ENCODE measurements at regions not wholly inside any gene's neighbourhood (a gene's known extent, or its start where the extent isn't known, plus 50 kb on each side); places are given as distances from the start of the nearest gene placed in this dataset.
"Not testable (repeated sequence)": the region's sequence is repeated elsewhere in the genome, so short reads cannot be mapped to it uniquely, and the experiment has no call there.

DNA sequence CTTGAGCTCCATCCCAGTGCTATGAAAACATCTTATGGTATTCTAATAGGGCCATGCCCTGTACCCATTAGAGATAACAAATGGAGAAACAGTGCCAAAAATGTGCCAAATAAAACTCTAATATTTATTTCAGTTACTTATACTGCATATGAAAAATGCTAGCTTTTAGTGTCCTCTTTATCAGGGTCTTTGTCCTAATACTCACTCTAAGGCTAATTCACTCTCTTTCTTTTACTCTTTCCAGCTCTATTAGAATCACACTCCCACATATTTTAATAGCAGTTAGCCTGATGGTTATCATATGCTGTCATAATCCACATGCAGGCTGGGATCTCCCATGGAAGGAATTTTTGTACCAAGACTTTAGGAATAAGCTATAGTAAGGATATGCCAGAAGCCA lies 408.4 kb downstream of the ETV1 start:
- no peak overlapping the region for H3K4me3 Mint-ChIP-seq
- H3K36me3 Mint-ChIP-seq (ENCODE audit: insufficient read depth): no peaks in the 10 kb centered on the region
- no peak for DNase-seq (ENCODE audit: low spot score in 2 of 2)
- H3K4me1 Mint-ChIP-seq: no peaks in the 10 kb centered on the region
- no peak for ATAC-seq (replicated peaks; ENCODE audit: extremely low read depth, poor library complexity, severe bottlenecking)
- H3K27me3 Mint-ChIP-seq: no peaks in the 10 kb centered on the region
- no peaks in the 10 kb centered on the region for H3K9me3 Mint-ChIP-seq
- no peak overlapping the region for H3K27ac Mint-ChIP-seq (ENCODE audit: low read depth)

GRCh38 chr7:13593854-13594253 lies 395.6 kb downstream of the ETV1 start:
- ATAC-seq (replicated peaks; ENCODE audit: extremely low read depth, poor library complexity, severe bottlenecking): no peak
- no peaks in the 10 kb centered on the region for H3K27me3 Mint-ChIP-seq
- H3K9me3 Mint-ChIP-seq: peaks cover 6% of the 10 kb centered on the region

GRCh38 chr7:13602036-13602435 lies 387.4 kb downstream of the ETV1 start:
- Mint-ChIP-seq H3K36me3 (ENCODE audit: insufficient read depth) (no peaks in the 10 kb centered on the region), H3K27ac (ENCODE audit: low read depth) (no peak overlapping the region), H3K27me3 (no peaks in the 10 kb centered on the region), H3K4me3 (no peak overlapping the region), H3K9me3 (no peaks in the 10 kb centered on the region), H3K4me1 (no peaks in the 10 kb centered on the region)
- DNase-seq (ENCODE audit: low spot score in 2 of 2): no peak
- no peak for ATAC-seq (replicated peaks; ENCODE audit: extremely low read depth, poor library complexity, severe bottlenecking)

More at GRCh38 chr7:13593854-13594253, 395.6 kb downstream of the ETV1 start:
- no peak for DNase-seq (ENCODE audit: low spot score in 2 of 2)
- no peaks in the 10 kb centered on the region for H3K4me1 Mint-ChIP-seq
- H3K4me3 Mint-ChIP-seq: no peak overlapping the region
- no peaks in the 10 kb centered on the region for H3K36me3 Mint-ChIP-seq (ENCODE audit: insufficient read depth)
- no peak overlapping the region for H3K27ac Mint-ChIP-seq (ENCODE audit: low read depth)

GRCh38 chr7:13603016-13603415 lies 386.4 kb downstream of the ETV1 start:
- H3K4me1 Mint-ChIP-seq: no peaks in the 10 kb centered on the region
- no peak for ATAC-seq (replicated peaks; ENCODE audit: extremely low read depth, poor library complexity, severe bottlenecking)
- no peak overlapping the region for H3K4me3 Mint-ChIP-seq
- no peak overlapping the region for H3K27ac Mint-ChIP-seq (ENCODE audit: low read depth)
- H3K9me3 Mint-ChIP-seq: no peaks in the 10 kb centered on the region
- H3K36me3 Mint-ChIP-seq (ENCODE audit: insufficient read depth): no peaks in the 10 kb centered on the region
- no peaks in the 10 kb centered on the region for H3K27me3 Mint-ChIP-seq
- DNase-seq (ENCODE audit: low spot score in 2 of 2): no peak

DNA sequence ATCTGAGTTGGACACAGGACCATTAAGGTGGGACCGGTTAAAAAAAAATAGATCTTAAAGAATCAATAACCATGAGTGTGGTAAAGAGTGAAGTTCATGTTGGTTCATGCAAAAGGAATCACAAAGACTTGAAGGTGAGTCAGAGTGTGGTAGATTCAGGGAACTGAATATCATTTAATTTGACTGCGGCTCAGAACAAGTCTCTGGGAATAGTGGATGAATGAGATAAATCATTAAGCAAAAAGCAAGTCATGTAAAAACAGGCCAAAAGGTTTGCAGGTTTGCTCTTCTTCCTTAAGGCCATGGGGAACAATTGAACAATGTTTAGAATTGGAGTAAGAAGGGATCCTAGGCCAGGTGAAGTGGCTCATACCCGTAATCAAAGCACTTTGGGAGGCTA lies 385.8 kb downstream of the ETV1 start:
- Mint-ChIP-seq H3K4me1 (no peaks in the 10 kb centered on the region), H3K27me3 (no peaks in the 10 kb centered on the region), H3K27ac (ENCODE audit: low read depth) (no peak overlapping the region), H3K4me3 (no peak overlapping the region), H3K9me3 (no peaks in the 10 kb centered on the region), H3K36me3 (ENCODE audit: insufficient read depth) (no peaks in the 10 kb centered on the region)
- no peak for DNase-seq (ENCODE audit: low spot score in 2 of 2)
- ATAC-seq (replicated peaks; ENCODE audit: extremely low read depth, poor library complexity, severe bottlenecking): no peak

DNA sequence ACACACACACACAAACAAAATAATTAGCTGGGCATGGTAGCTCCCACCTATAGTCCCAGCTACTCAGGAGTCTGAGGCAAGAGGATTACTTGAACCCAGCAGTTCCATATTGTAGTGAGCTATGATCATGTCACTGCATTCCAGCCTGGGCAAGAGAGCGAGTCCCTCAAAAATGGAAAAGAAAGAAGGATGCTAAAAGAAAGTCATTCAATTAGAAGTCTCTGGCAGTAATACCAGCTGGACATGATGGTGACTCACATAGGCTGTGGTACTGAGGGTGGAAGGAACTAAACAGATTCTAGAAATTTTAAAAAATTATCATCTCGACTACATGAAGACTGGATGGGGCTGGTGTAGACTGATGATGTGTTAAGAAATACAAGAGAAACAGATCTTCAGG lies 385.3 kb downstream of the ETV1 start:
- Mint-ChIP-seq H3K27ac (ENCODE audit: low read depth) (no peak overlapping the region), H3K9me3 (no peaks in the 10 kb centered on the region), H3K36me3 (ENCODE audit: insufficient read depth) (no peaks in the 10 kb centered on the region), H3K4me3 (no peak overlapping the region), H3K4me1 (no peaks in the 10 kb centered on the region), H3K27me3 (no peaks in the 10 kb centered on the region)
- no peak for ATAC-seq (replicated peaks; ENCODE audit: extremely low read depth, poor library complexity, severe bottlenecking)
- DNase-seq (ENCODE audit: low spot score in 2 of 2): no peak

GRCh38 chr7:13610372-13610771 lies 379.1 kb downstream of the ETV1 start:
- H3K4me3 Mint-ChIP-seq: no peak overlapping the region
- ATAC-seq (replicated peaks; ENCODE audit: extremely low read depth, poor library complexity, severe bottlenecking): no peak
- no peaks in the 10 kb centered on the region for H3K27me3 Mint-ChIP-seq
- H3K27ac Mint-ChIP-seq (ENCODE audit: low read depth): no peak overlapping the region
- no peaks in the 10 kb centered on the region for H3K9me3 Mint-ChIP-seq
- H3K4me1 Mint-ChIP-seq: no peaks in the 10 kb centered on the region
- no peaks in the 10 kb centered on the region for H3K36me3 Mint-ChIP-seq (ENCODE audit: insufficient read depth)
- DNase-seq (ENCODE audit: low spot score in 2 of 2): no peak

GRCh38 chr7:13615679-13616078 lies 373.8 kb downstream of the ETV1 start:
- Mint-ChIP-seq H3K27ac (ENCODE audit: low read depth) (no peak overlapping the region), H3K27me3 (no peaks in the 10 kb centered on the region), H3K36me3 (ENCODE audit: insufficient read depth) (no peaks in the 10 kb centered on the region), H3K9me3 (no peaks in the 10 kb centered on the region), H3K4me1 (no peaks in the 10 kb centered on the region), H3K4me3 (no peak overlapping the region)
- DNase-seq (ENCODE audit: low spot score in 2 of 2) (no peak), ATAC-seq (replicated peaks; ENCODE audit: extremely low read depth, poor library complexity, severe bottlenecking) (no peak)

DNA sequence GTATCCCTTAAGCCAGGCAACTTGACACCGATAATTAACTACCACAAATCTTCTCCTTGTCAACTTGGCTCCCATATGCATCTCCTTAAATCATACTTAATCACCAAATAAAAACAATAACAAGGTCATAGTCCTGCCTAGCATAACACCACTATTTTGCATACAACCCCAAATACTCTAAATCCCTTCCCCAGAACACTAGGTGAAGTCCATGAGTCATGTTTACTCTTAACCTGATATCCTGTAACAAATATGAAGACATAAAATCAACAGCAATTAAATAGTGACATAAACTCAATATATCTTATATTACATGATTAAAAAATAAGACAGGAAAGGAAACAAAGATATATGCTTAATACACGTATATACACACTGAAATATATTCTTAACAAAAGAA lies 362.0 kb downstream of the ETV1 start:
- H3K9me3 Mint-ChIP-seq: no peaks in the 10 kb centered on the region
- H3K36me3 Mint-ChIP-seq (ENCODE audit: insufficient read depth): no peaks in the 10 kb centered on the region
- H3K27me3 Mint-ChIP-seq: no peaks in the 10 kb centered on the region
- H3K4me3 Mint-ChIP-seq: no peak overlapping the region
- ATAC-seq (replicated peaks; ENCODE audit: extremely low read depth, poor library complexity, severe bottlenecking) (no peak), DNase-seq (ENCODE audit: low spot score in 2 of 2) (no peak)
- no peak overlapping the region for H3K27ac Mint-ChIP-seq (ENCODE audit: low read depth)
- no peaks in the 10 kb centered on the region for H3K4me1 Mint-ChIP-seq

GRCh38 chr7:13628239-13629001 lies 361.0 kb downstream of the ETV1 start:
- Mint-ChIP-seq H3K9me3 (no peaks in the 10 kb centered on the region), H3K27ac (ENCODE audit: low read depth) (no peak overlapping the region), H3K4me1 (no peaks in the 10 kb centered on the region), H3K4me3 (no peak overlapping the region), H3K36me3 (ENCODE audit: insufficient read depth) (no peaks in the 10 kb centered on the region), H3K27me3 (no peaks in the 10 kb centered on the region)
- ATAC-seq (replicated peaks; ENCODE audit: extremely low read depth, poor library complexity, severe bottlenecking) (no peak), DNase-seq (ENCODE audit: low spot score in 2 of 2) (no peak)

- not testable (repeated sequence) for H3K9me3 Mint-ChIP-seq; H3K36me3 Mint-ChIP-seq (ENCODE audit: insufficient read depth); ATAC-seq (replicated peaks; ENCODE audit: extremely low read depth, poor library complexity, severe bottlenecking); DNase-seq (ENCODE audit: low spot score in 2 of 2); H3K4me1 Mint-ChIP-seq; H3K4me3 Mint-ChIP-seq; H3K27me3 Mint-ChIP-seq; H3K27ac Mint-ChIP-seq (ENCODE audit: low read depth)
These were observed 358.0 kb downstream of the ETV1 start for GRCh38 chr7:13631207-13632049.

- H3K36me3 Mint-ChIP-seq (ENCODE audit: insufficient read depth): no peaks in the 10 kb centered on the region
- no peak for DNase-seq (ENCODE audit: low spot score in 2 of 2)
- H3K27ac Mint-ChIP-seq (ENCODE audit: low read depth): no peak overlapping the region
- no peaks in the 10 kb centered on the region for H3K9me3 Mint-ChIP-seq
- H3K4me1 Mint-ChIP-seq: no peaks in the 10 kb centered on the region
- H3K4me3 Mint-ChIP-seq: no peak overlapping the region
- H3K27me3 Mint-ChIP-seq: no peaks in the 10 kb centered on the region
- no peak for ATAC-seq (replicated peaks; ENCODE audit: extremely low read depth, poor library complexity, severe bottlenecking)
These were observed 355.6 kb downstream of the ETV1 start for GRCh38 chr7:13633857-13634256.

- ATAC-seq (replicated peaks; ENCODE audit: extremely low read depth, poor library complexity, severe bottlenecking) (no peak), DNase-seq (ENCODE audit: low spot score in 2 of 2) (no peak)
These were observed 350.1 kb downstream of the ETV1 start for GRCh38 chr7:13639396-13639795.

More at GRCh38 chr7:13639396-13639795, 350.1 kb downstream of the ETV1 start:
- Mint-ChIP-seq H3K36me3 (ENCODE audit: insufficient read depth) (no peaks in the 10 kb centered on the region), H3K4me3 (no peak overlapping the region), H3K4me1 (no peaks in the 10 kb centered on the region), H3K9me3 (no peaks in the 10 kb centered on the region), H3K27me3 (no peaks in the 10 kb centered on the region), H3K27ac (ENCODE audit: low read depth) (no peak overlapping the region)

Measured in central memory CD8-positive, alpha-beta T cell (primary cell).